ENCODE measurements at regions not wholly inside any gene's neighbourhood (a gene's known extent, or its start where the extent isn't known, plus 50 kb on each side); places are given as distances from the start of the nearest gene placed in this dataset.

DNA sequence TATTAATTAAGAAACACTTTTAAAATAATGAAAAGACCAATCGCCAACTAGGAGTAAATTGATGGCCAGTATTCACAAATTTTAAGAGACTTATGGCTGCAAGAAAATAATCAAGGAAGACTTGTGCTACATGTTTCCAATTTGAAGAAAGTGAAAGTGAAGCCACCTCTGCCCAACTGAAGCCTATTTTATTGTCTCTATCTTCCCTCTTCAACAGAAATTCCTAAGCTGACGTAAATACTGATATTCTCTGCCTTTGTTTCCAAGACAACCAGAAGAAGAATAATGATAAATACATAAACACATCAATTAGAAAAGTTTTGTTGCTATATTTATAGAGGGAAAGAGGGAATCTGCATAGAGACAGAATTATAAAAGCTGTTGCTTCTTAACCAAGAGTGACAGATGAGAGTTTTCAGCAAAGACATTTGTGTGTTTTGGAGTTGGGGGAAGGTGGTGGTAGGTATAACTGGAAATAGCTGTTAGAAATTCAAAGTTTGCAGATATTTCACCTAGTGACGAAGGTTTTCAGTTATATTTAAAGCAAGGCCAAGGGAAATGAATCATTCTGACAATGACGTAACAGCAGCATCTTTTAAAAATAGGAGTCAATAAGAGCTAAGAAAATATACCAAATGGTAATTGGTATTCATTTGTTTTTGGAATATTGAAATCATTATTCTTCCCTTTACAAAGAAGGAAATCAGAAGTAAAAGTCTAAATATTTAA is 576.6 kb upstream of the SORCS1 start:
- H3K9me3 ChIP-seq (ENCODE audit: control insufficient read depth in 2 of 2, insufficient read depth in 1 of 2, low read length in 1 of 2), result no peaks in the 10 kb centered on the region
- 79% methylated on average over 4 of the region's 4 CpGs for WGBS
- no peak overlapping the region for H3K27ac ChIP-seq (ENCODE audit: low read depth in 1 of 2, low read length in 1 of 2)
- H3K4me3 ChIP-seq (ENCODE audit: low read length in 2 of 2), result no peak overlapping the region
- H3K36me3 ChIP-seq (ENCODE audit: control insufficient read depth in 2 of 2, insufficient read depth in 2 of 2, low read length in 1 of 2), result no peaks in the 10 kb centered on the region
- H3K27me3 ChIP-seq (ENCODE audit: control insufficient read depth in 2 of 2, insufficient read depth in 1 of 2, low read length in 1 of 2), result no peaks in the 10 kb centered on the region
- no peaks in the 10 kb centered on the region for H3K4me1 ChIP-seq (ENCODE audit: control insufficient read depth in 2 of 2, insufficient read depth in 2 of 2, low read length in 2 of 2)
- no peak for DNase-seq (ENCODE audit: low read depth in 6 of 9, low spot score in 9 of 9)

- Histone ChIP-seq H3K36me3 (ENCODE audit: control insufficient read depth in 2 of 2, insufficient read depth in 2 of 2, low read length in 1 of 2) (no peaks in the 10 kb centered on the region), H3K27ac (ENCODE audit: low read depth in 1 of 2, low read length in 1 of 2) (no peak overlapping the region), H3K4me1 (ENCODE audit: control insufficient read depth in 2 of 2, insufficient read depth in 2 of 2, low read length in 2 of 2) (no peaks in the 10 kb centered on the region), H3K27me3 (ENCODE audit: control insufficient read depth in 2 of 2, insufficient read depth in 1 of 2, low read length in 1 of 2) (no peaks in the 10 kb centered on the region), H3K9me3 (ENCODE audit: control insufficient read depth in 2 of 2, insufficient read depth in 1 of 2, low read length in 1 of 2) (no peaks in the 10 kb centered on the region), H3K4me3 (ENCODE audit: low read length in 2 of 2) (no peak overlapping the region)
- no peak for DNase-seq (ENCODE audit: low read depth in 6 of 9, low spot score in 9 of 9)
- 87% methylated on average over 3 of the region's 3 CpGs for WGBS
Observed at GRCh38 chr10:107739951-107740350, 575.4 kb upstream of the SORCS1 start.

DNA sequence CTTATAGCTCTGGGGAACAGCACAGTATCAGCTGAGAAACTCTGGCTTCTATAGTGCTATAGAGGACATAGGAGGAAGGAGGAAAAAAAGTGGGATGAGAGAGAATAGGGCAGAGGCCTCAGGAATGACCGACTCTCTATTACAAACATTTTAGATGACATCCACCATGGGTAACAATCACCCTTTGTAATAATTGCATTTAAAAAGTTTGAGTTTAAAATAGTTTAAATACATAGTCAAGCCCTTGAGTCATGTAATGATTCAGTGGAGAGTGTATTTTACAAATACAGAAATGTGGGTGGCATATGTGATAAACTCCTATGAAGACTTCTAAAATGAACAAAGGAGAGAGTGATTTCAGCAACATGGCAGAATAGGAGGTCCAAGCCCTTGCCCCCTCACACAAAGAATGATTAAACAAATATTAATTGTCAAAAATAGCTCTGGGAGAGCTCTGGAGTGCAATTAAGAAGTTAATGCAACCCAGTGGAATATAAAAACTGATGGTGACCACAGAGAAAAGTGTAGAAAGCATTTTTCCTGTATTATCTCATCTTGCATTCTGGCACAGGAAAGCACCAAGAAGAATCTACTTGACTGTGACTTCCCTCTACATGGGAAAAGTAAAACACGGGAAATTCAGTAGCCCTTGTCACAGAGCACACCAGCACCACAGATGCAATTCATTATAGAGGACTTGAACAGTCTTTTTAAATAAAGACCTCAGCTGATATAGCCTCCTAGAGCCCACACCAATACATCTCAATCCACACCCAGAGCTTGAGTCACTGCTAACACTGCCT is 569.0 kb upstream of the SORCS1 start:
- Histone ChIP-seq H3K9me3 (ENCODE audit: control insufficient read depth in 2 of 2, insufficient read depth in 1 of 2, low read length in 1 of 2) (peaks cover 0 to 3% of the 10 kb centered on the region in 2 donors), H3K36me3 (ENCODE audit: control insufficient read depth in 2 of 2, insufficient read depth in 2 of 2, low read length in 1 of 2) (no peaks in the 10 kb centered on the region), H3K4me3 (ENCODE audit: low read length in 2 of 2) (no peak overlapping the region), H3K27ac (ENCODE audit: low read depth in 1 of 2, low read length in 1 of 2) (no peak overlapping the region), H3K4me1 (ENCODE audit: control insufficient read depth in 2 of 2, insufficient read depth in 2 of 2, low read length in 2 of 2) (no peaks in the 10 kb centered on the region), H3K27me3 (ENCODE audit: control insufficient read depth in 2 of 2, insufficient read depth in 1 of 2, low read length in 1 of 2) (no peaks in the 10 kb centered on the region)
- no peak for DNase-seq (ENCODE audit: low read depth in 6 of 9, low spot score in 9 of 9)
- 92% methylated on average over 2 of the region's 2 CpGs for whole genome bisulfite sequencing

GRCh38 chr10:107732045-107732444 is 567.5 kb upstream of the SORCS1 start:
- Histone ChIP-seq H3K4me1 (ENCODE audit: control insufficient read depth in 2 of 2, insufficient read depth in 2 of 2, low read length in 2 of 2) (no peaks in the 10 kb centered on the region), H3K9me3 (ENCODE audit: control insufficient read depth in 2 of 2, insufficient read depth in 1 of 2, low read length in 1 of 2) (peaks cover 0 to 3% of the 10 kb centered on the region in 2 donors), H3K27me3 (ENCODE audit: control insufficient read depth in 2 of 2, insufficient read depth in 1 of 2, low read length in 1 of 2) (no peaks in the 10 kb centered on the region), H3K4me3 (ENCODE audit: low read length in 2 of 2) (no peak overlapping the region), H3K36me3 (ENCODE audit: control insufficient read depth in 2 of 2, insufficient read depth in 2 of 2, low read length in 1 of 2) (no peaks in the 10 kb centered on the region), H3K27ac (ENCODE audit: low read depth in 1 of 2, low read length in 1 of 2) (no peak overlapping the region)
- DNase-seq (ENCODE audit: low read depth in 6 of 9, low spot score in 9 of 9), result no peak
- 95% methylated on average over 7 of the region's 7 CpGs for WGBS

GRCh38 chr10:107728807-107729206 is 564.3 kb upstream of the SORCS1 start:
- Histone ChIP-seq H3K4me1 (ENCODE audit: control insufficient read depth in 2 of 2, insufficient read depth in 2 of 2, low read length in 2 of 2) (no peaks in the 10 kb centered on the region), H3K9me3 (ENCODE audit: control insufficient read depth in 2 of 2, insufficient read depth in 1 of 2, low read length in 1 of 2) (peaks cover 0 to 3% of the 10 kb centered on the region in 2 donors), H3K4me3 (ENCODE audit: low read length in 2 of 2) (no peak overlapping the region), H3K36me3 (ENCODE audit: control insufficient read depth in 2 of 2, insufficient read depth in 2 of 2, low read length in 1 of 2) (no peaks in the 10 kb centered on the region), H3K27ac (ENCODE audit: low read depth in 1 of 2, low read length in 1 of 2) (no peak overlapping the region), H3K27me3 (ENCODE audit: control insufficient read depth in 2 of 2, insufficient read depth in 1 of 2, low read length in 1 of 2) (no peaks in the 10 kb centered on the region)
- DNase-seq (ENCODE audit: low read depth in 6 of 9, low spot score in 9 of 9), result no peak
- WGBS, result 38% methylated on average over 5 of the region's 5 CpGs

DNA sequence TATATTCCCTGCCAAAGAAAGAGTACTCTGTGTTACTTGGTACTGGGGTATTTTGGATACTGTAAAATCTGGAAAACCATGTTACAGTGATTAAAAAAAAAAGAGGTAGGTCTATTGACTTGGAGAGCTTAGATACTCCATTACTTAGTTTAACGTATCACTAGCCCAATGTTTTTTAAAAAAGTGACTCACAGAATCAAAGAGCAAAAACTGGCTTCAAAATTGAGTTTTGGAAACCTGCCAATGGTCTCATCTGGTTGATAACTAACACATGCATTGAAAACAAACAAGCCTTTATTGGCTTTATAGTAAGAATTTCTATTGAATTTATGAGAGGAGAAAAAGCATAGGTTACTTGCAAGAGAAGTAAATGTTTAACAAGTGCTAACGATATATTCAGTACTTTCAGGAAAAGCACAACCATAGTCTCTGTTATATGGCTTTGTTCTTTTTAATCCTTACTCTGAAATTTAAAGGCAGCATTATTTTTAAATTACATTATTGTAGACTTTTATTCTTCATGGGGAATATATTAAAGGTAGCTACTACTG is 563.3 kb upstream of the SORCS1 start:
- no peak overlapping the region for H3K27ac ChIP-seq (ENCODE audit: low read depth in 1 of 2, low read length in 1 of 2)
- DNase-seq (ENCODE audit: low read depth in 6 of 9, low spot score in 9 of 9), result no peak

DNA sequence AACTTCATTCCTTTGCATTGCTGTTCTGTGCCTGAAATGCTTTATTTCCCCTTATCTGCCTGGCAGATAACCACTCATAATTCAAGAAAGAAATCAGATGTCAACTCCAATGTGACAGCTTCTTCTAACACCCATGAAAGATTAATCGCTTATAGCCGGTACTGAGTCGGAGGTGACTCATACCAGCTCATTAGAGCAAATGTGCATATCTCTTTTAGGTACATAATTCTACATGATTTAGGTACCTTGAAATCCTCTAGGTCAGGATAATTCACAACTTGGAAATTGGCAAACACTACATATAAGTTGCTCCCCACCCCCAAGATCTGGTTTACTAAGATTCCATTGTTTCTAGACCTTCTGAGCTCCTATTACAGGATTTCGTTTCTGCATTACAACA is 554.4 kb upstream of the SORCS1 start:
- no peak for DNase-seq (ENCODE audit: low read depth in 6 of 9, low spot score in 9 of 9)
- Histone ChIP-seq H3K27ac (ENCODE audit: low read depth in 1 of 2, low read length in 1 of 2) (no peak overlapping the region), H3K4me1 (ENCODE audit: control insufficient read depth in 2 of 2, insufficient read depth in 2 of 2, low read length in 2 of 2) (no peaks in the 10 kb centered on the region), H3K36me3 (ENCODE audit: control insufficient read depth in 2 of 2, insufficient read depth in 2 of 2, low read length in 1 of 2) (no peaks in the 10 kb centered on the region), H3K4me3 (ENCODE audit: low read length in 2 of 2) (no peak overlapping the region), H3K9me3 (ENCODE audit: control insufficient read depth in 2 of 2, insufficient read depth in 1 of 2, low read length in 1 of 2) (no peaks in the 10 kb centered on the region), H3K27me3 (ENCODE audit: control insufficient read depth in 2 of 2, insufficient read depth in 1 of 2, low read length in 1 of 2) (no peaks in the 10 kb centered on the region)
- WGBS, result 92% methylated on average over 4 of the region's 4 CpGs

More for the DNA sequence above, 563.3 kb upstream of the SORCS1 start:
- WGBS, result 87% methylated on average over 2 of the region's 2 CpGs
- Histone ChIP-seq H3K4me1 (ENCODE audit: control insufficient read depth in 2 of 2, insufficient read depth in 2 of 2, low read length in 2 of 2) (no peaks in the 10 kb centered on the region), H3K36me3 (ENCODE audit: control insufficient read depth in 2 of 2, insufficient read depth in 2 of 2, low read length in 1 of 2) (no peaks in the 10 kb centered on the region), H3K9me3 (ENCODE audit: control insufficient read depth in 2 of 2, insufficient read depth in 1 of 2, low read length in 1 of 2) (peaks cover 0 to 3% of the 10 kb centered on the region in 2 donors), H3K4me3 (ENCODE audit: low read length in 2 of 2) (no peak overlapping the region), H3K27me3 (ENCODE audit: control insufficient read depth in 2 of 2, insufficient read depth in 1 of 2, low read length in 1 of 2) (no peaks in the 10 kb centered on the region)

GRCh38 chr10:107717046-107717445 is 552.5 kb upstream of the SORCS1 start:
- no peaks in the 10 kb centered on the region for H3K9me3 ChIP-seq (ENCODE audit: control insufficient read depth in 2 of 2, insufficient read depth in 1 of 2, low read length in 1 of 2)
- WGBS, result 94% methylated on average over 2 of the region's 2 CpGs

DNA sequence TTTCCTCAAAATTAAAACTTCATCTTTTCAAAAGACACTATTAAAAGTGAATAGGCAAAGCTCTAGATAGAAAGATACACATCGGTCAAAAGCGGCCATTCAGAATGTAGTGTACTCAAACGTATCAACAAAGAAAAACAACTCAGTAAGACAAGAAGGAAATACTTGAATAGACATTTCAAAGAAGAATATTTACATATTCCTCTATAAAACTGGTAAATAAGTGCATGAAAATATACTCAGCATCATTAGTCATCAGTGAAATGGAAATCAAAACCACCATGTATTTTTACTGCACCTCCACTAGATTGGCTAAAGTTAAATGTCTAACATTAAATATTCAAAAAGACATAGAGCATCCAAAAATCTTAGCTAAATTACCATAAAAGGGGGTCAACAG is 551.1 kb upstream of the SORCS1 start:
- DNase-seq (ENCODE audit: low read depth in 6 of 9, low spot score in 9 of 9), result no peak
- H3K4me1 ChIP-seq (ENCODE audit: control insufficient read depth in 2 of 2, insufficient read depth in 2 of 2, low read length in 2 of 2), result no peaks in the 10 kb centered on the region
- no peak overlapping the region for H3K4me3 ChIP-seq (ENCODE audit: low read length in 2 of 2)
- H3K9me3 ChIP-seq (ENCODE audit: control insufficient read depth in 2 of 2, insufficient read depth in 1 of 2, low read length in 1 of 2), result no peaks in the 10 kb centered on the region
- no peak overlapping the region for H3K27ac ChIP-seq (ENCODE audit: low read depth in 1 of 2, low read length in 1 of 2)
- H3K36me3 ChIP-seq (ENCODE audit: control insufficient read depth in 2 of 2, insufficient read depth in 2 of 2, low read length in 1 of 2), result no peaks in the 10 kb centered on the region
- no peaks in the 10 kb centered on the region for H3K27me3 ChIP-seq (ENCODE audit: control insufficient read depth in 2 of 2, insufficient read depth in 1 of 2, low read length in 1 of 2)
- 98% methylated on average over 3 of the region's 3 CpGs for WGBS

More at GRCh38 chr10:107717046-107717445, 552.5 kb upstream of the SORCS1 start:
- Histone ChIP-seq H3K4me1 (ENCODE audit: control insufficient read depth in 2 of 2, insufficient read depth in 2 of 2, low read length in 2 of 2) (no peaks in the 10 kb centered on the region), H3K4me3 (ENCODE audit: low read length in 2 of 2) (no peak overlapping the region), H3K27ac (ENCODE audit: low read depth in 1 of 2, low read length in 1 of 2) (no peak overlapping the region), H3K27me3 (ENCODE audit: control insufficient read depth in 2 of 2, insufficient read depth in 1 of 2, low read length in 1 of 2) (no peaks in the 10 kb centered on the region), H3K36me3 (ENCODE audit: control insufficient read depth in 2 of 2, insufficient read depth in 2 of 2, low read length in 1 of 2) (no peaks in the 10 kb centered on the region)
- no peak for DNase-seq (ENCODE audit: low read depth in 6 of 9, low spot score in 9 of 9)
